Ascending aorta (tissue), 2 donors: ENCODE measurements at regions not wholly inside any gene's neighbourhood (a gene's known extent, or its start where the extent isn't known, plus 50 kb on each side); places are given as distances from the start of the nearest gene placed in this dataset.
"Not testable (repeated sequence)": the region's sequence is repeated elsewhere in the genome, so short reads cannot be mapped to it uniquely, and the experiment has no call there.

ENCODE experiments used
- DNase-seq, 2 donors: peaks; one replicate each; pipeline ENCODE4 v3.0.0-alpha.2; 2019; ENCODE audit warnings: low spot score in 2 of 2
- H3K27ac ChIP-seq, 2 donors: fragments of 200-600 bp; sonication (generic); one replicate each; pipeline ENCODE4 v1.5.1; 2016 to 2017; ENCODE audit warnings: mild to moderate bottlenecking in 1 of 2
- H3K27me3 ChIP-seq: fragments of 200-600 bp; sonication (generic); one replicate; pipeline ENCODE4 v1.5.1; 2017
- H3K36me3 ChIP-seq, 2 donors: fragments of 200-600 bp; sonication (generic); one replicate each; pipeline ENCODE4 v1.5.1; 2016
- H3K4me1 ChIP-seq, 2 donors: fragments of 200-600 bp; sonication (generic); one replicate each; pipeline ENCODE4 v1.5.1; 2016 to 2017; ENCODE audit warnings: mild to moderate bottlenecking in 1 of 2
- H3K4me3 ChIP-seq, 2 donors: fragments of 200-600 bp; sonication (generic); one replicate each; pipeline ENCODE4 v1.5.1; 2016 to 2017; ENCODE audit warnings: mild to moderate bottlenecking in 1 of 2
- H3K9me3 ChIP-seq, 2 donors: fragments of 200-600 bp; sonication (generic); one replicate each; pipeline ENCODE4 v1.5.1; 2016
- intact Hi-C: fragments of 100-400 bp; cut with DNase I; formaldehyde crosslinking; loops from one replicate; pipeline ENCODE4 v1.15.1; 2023
- TF ChIP-seq, protein P1 (sequence below), 3 experiments: fragments of 200-600 bp in 2 of 3; fragments of 450-650 bp in 1 of 3; sonication (generic) in 2 of 3; IDR thresholded peaks; one replicate each; pipeline ENCODE4 v1.5.1; 2016 to 2019; ENCODE audit warnings: antibody characterized with exemption in 3 of 3, mild to moderate bottlenecking in 1 of 3, moderate library complexity in 1 of 3

DNA sequence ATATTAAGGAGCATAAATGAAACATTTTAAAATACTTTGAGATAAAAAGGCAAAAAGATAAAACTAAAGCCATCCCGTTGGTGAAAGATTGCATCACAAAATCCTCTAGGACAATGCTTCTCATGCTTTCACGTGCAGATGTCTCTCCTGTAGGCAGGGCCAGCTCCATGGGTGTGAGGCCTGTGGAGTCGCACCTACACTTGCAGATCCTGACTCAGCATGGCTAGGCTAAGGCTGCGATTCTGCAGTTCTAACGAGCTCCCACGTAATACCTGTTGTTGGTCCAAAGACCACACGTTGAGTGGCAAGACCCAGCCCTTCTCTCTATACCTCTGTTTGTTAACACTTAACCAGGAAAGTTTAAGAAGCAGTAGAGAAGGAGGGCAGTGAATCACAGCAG, 62.1 kb upstream of the CAPRIN1 start:
- no peaks in the 10 kb centered on the region for H3K9me3 ChIP-seq
- no peak overlapping the region for H3K27ac ChIP-seq
- no peaks in the 10 kb centered on the region for H3K27me3 ChIP-seq
- H3K36me3 ChIP-seq: no peaks in the 10 kb centered on the region
- no peak overlapping the region for H3K4me3 ChIP-seq
- intact Hi-C loops: loop anchor here (5.0 kb wide), 1 partner anchor 182 kb away; no protein-coding TSS in a partner anchor
- no peak for DNase-seq
- H3K4me1 ChIP-seq: no peaks in the 10 kb centered on the region
- TF ChIP-seq, protein P1, sequence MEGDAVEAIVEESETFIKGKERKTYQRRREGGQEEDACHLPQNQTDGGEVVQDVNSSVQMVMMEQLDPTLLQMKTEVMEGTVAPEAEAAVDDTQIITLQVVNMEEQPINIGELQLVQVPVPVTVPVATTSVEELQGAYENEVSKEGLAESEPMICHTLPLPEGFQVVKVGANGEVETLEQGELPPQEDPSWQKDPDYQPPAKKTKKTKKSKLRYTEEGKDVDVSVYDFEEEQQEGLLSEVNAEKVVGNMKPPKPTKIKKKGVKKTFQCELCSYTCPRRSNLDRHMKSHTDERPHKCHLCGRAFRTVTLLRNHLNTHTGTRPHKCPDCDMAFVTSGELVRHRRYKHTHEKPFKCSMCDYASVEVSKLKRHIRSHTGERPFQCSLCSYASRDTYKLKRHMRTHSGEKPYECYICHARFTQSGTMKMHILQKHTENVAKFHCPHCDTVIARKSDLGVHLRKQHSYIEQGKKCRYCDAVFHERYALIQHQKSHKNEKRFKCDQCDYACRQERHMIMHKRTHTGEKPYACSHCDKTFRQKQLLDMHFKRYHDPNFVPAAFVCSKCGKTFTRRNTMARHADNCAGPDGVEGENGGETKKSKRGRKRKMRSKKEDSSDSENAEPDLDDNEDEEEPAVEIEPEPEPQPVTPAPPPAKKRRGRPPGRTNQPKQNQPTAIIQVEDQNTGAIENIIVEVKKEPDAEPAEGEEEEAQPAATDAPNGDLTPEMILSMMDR (IDR thresholded peaks at IDR 0.05): no peak

DNA sequence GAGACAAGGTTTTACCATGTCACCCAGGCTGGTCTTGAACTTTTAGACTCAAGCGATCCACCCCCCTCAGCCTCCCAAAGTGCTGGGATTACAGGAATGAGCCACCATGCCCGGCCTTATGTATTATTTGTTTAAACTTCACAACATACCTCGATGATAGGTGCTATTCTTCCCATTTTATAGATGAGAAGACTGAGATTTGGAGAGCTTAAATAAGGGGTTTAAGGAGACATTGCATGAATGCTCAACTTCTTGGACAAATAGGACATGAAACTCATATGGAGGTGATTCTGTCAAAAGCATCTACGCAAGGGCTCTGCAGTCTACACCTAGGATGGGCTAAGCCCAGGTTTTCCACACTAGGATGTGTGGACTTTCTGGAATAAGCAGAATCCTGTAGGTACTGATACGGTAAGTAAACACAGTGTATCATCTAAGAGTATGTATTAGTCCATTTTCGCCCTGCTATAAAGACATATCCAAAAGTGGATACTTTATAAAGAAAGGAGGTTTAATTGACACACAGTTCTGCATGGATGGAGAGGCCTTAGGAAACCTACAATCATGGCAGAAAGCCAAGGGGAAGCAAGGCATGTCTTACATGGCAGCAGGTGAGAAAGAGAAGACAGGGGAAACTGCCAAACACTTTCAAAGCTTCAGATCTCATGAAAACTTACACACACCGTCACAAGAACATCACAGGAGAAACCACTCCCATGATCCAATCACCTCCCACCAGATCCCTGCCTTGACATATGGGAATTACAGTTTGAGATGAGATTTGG, 62.8 kb upstream of the CAPRIN1 start:
- DNase-seq: no peak
- H3K36me3 ChIP-seq: no peaks in the 10 kb centered on the region
- H3K9me3 ChIP-seq: no peaks in the 10 kb centered on the region
- no peak overlapping the region for H3K4me3 ChIP-seq
- TF ChIP-seq, protein P1 (IDR thresholded peaks at IDR 0.05): no peak
- no peaks in the 10 kb centered on the region for H3K4me1 ChIP-seq
- no peak overlapping the region for H3K27ac ChIP-seq
- intact Hi-C loops: loop anchor here (5.0 kb wide), 1 partner anchor 181 kb away; no protein-coding TSS in a partner anchor
- no peaks in the 10 kb centered on the region for H3K27me3 ChIP-seq

DNA sequence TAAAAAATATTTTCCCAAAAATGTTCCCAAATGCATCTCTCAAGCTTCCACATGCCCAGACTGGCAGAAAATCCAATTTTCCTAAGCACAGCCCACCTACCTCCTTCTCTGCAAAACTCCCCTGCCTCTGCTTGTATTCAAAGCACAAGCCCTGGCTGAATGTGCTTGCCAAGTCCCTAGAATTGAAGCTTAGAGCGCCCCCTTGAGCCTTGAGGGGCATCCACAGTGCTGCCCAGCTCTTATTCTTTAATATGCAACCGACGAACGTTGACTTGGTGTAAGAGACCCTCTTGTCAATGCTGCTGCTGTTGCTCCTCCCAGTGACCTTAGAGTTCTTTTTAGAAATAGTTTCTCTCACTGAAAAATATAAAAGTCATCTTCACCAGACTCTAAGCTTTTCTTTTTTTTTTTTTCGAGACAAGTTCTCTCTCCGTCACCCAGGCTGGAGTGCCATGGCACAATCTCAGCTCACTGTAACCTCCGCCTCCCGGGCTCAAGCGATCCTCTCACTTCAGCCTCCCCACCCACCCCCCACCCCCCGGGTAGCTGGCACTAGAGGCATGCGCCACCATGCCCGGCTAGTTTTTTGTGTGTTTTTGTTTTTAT, 63.5 kb upstream of the CAPRIN1 start:
- no peak overlapping the region for H3K27ac ChIP-seq
- H3K9me3 ChIP-seq: no peaks in the 10 kb centered on the region
- no peak overlapping the region for H3K4me3 ChIP-seq
- intact Hi-C loops: loop anchor here (5.0 kb wide), 1 partner anchor 181 kb away; no protein-coding TSS in a partner anchor
- peak; percentile 27 to 74 for DNase-seq
- H3K4me1 ChIP-seq: no peaks in the 10 kb centered on the region
- H3K36me3 ChIP-seq: no peaks in the 10 kb centered on the region
- TF ChIP-seq, protein P1 (IDR thresholded peaks at IDR 0.05): peak; percentile 56 to 74 (median 59)
- no peaks in the 10 kb centered on the region for H3K27me3 ChIP-seq

DNA sequence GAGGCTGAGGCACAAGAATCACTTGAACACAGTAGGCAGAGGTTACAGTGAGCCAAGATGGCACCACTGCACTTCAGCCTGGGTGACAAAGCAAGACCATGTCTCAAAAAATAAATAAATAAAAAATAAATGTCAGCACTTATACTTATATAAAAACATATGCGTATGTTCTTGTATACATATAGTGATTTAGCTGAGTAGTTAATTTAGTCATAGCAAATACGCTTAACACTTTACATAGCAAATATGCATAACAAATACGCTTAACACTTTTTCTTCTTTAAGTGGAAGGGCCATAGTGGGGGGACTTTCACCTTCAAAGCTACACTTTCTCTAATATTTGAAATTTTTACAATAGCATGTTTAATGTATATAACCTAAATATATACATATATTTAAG, 64.0 kb upstream of the CAPRIN1 start:
- H3K27ac ChIP-seq: no peak overlapping the region
- no peaks in the 10 kb centered on the region for H3K9me3 ChIP-seq
- no peak overlapping the region for H3K4me3 ChIP-seq
- TF ChIP-seq, protein P1 (IDR thresholded peaks at IDR 0.05): no peak
- H3K4me1 ChIP-seq: no peaks in the 10 kb centered on the region
- DNase-seq: no peak
- H3K27me3 ChIP-seq: no peaks in the 10 kb centered on the region
- H3K36me3 ChIP-seq: no peaks in the 10 kb centered on the region
- intact Hi-C loops: loop anchor here (5.0 kb wide), 1 partner anchor 180 kb away; no protein-coding TSS in a partner anchor

DNA sequence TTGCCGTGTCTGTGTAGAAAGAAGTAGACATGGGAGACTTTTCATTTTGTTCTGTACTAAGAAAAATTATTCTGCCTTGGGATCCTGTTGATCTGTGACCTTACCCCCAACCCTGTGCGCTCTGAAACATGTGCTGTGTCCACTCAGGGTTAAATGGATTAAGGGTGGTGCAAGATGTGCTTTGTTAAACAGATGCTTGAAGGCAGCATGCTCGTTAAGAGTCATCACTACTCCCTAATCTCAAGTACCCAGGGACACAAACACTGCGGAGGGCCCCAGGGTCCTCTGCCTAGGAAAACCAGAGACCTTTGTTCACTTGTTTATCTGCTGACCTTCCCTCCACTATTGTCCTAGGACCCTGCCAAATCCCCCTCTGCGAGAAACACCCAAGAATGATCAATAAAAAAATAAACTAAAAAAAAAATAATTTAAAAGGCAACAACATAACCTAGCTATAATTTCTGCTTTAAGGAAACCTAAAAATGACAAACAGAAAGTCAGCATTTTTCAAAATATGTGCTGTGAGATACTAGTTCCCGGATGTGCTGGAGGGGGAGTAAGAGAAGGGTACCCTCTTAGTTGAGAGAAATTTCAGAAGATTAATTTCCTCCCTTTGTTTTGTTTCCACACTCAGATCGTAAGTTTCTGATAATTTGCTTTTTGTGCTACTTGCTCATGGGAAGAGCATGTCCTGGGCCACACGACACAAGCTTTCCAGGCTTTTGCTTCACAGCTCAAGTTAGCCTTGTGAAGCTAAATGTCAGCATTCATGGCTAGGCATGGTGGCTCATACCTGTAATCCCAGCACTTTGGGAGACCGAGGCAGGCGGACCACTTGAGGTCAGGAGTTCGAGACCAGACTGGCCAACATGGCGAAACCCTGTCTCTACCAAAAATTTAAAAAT, 64.7 kb upstream of the CAPRIN1 start:
- intact Hi-C loops: loop anchor here (5.0 kb wide), 1 partner anchor 180 kb away; no protein-coding TSS in a partner anchor
- not testable (repeated sequence) for H3K27ac ChIP-seq, H3K9me3 ChIP-seq, H3K4me1 ChIP-seq, H3K36me3 ChIP-seq, H3K4me3 ChIP-seq, H3K27me3 ChIP-seq, DNase-seq
